ENCODE measurements at regions not wholly inside any gene's neighbourhood (a gene's known extent, or its start where the extent isn't known, plus 50 kb on each side); places are given as distances from the start of the nearest gene placed in this dataset.

GRCh38 chr1:8077120-8077573 is 51.0 kb upstream of the ERRFI1 start (continued):
- TF ChIP-seq, protein P1, sequence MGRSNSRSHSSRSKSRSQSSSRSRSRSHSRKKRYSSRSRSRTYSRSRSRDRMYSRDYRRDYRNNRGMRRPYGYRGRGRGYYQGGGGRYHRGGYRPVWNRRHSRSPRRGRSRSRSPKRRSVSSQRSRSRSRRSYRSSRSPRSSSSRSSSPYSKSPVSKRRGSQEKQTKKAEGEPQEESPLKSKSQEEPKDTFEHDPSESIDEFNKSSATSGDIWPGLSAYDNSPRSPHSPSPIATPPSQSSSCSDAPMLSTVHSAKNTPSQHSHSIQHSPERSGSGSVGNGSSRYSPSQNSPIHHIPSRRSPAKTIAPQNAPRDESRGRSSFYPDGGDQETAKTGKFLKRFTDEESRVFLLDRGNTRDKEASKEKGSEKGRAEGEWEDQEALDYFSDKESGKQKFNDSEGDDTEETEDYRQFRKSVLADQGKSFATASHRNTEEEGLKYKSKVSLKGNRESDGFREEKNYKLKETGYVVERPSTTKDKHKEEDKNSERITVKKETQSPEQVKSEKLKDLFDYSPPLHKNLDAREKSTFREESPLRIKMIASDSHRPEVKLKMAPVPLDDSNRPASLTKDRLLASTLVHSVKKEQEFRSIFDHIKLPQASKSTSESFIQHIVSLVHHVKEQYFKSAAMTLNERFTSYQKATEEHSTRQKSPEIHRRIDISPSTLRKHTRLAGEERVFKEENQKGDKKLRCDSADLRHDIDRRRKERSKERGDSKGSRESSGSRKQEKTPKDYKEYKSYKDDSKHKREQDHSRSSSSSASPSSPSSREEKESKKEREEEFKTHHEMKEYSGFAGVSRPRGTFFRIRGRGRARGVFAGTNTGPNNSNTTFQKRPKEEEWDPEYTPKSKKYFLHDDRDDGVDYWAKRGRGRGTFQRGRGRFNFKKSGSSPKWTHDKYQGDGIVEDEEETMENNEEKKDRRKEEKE (IDR thresholded peaks at IDR 0.05), result no peak
- TF ChIP-seq POLR2AphosphoS5 (IDR thresholded peaks at IDR 0.05; ENCODE audit: low read depth, low read length) (peak; percentile 50; the same call in 1 of the 2 replicates), ARNT2 (CRISPR knock-in tag; IDR thresholded peaks at IDR 0.05; ENCODE audit: low read depth) (0 out of 2 replicates have a peak, but pooled peaks have one; percentile 25), ZNF777 (CRISPR knock-in tag; IDR thresholded peaks at IDR 0.05) (no peak; the same call in 1 of the 2 replicates), KMT2B (CRISPR knock-in tag; IDR thresholded peaks at IDR 0.05) (0 out of 2 replicates have a peak, but pooled peaks have one; percentile 54), ZNF337 (CRISPR knock-in tag; IDR thresholded peaks at IDR 0.05; ENCODE audit: borderline replicate concordance, low read depth) (peak; percentile 83; the same call in 1 of the 2 replicates), MLX (CRISPR knock-in tag; IDR thresholded peaks at IDR 0.05) (0 out of 2 replicates have a peak, but pooled peaks have one; percentile 42), THAP11 (CRISPR knock-in tag; IDR thresholded peaks at IDR 0.05) (0 out of 2 replicates have a peak, but pooled peaks have one; percentile 39), ZNF441 (CRISPR knock-in tag; IDR thresholded peaks at IDR 0.05; ENCODE audit: borderline replicate concordance) (no peak), ZNF281 (CRISPR knock-in tag; IDR thresholded peaks at IDR 0.05; ENCODE audit: borderline replicate concordance) (peak; percentile 39; the same call in 1 of the 2 replicates), ZNF574 (CRISPR knock-in tag; IDR thresholded peaks at IDR 0.05) (peak; percentile 54; the same call in 1 of the 2 replicates), FOXP1 (IDR thresholded peaks at IDR 0.05) (no peak), FOXP1 (CRISPR knock-in tag; IDR thresholded peaks at IDR 0.05) (peak; percentile 71), ZNF746 (CRISPR knock-in tag; IDR thresholded peaks at IDR 0.05) (no peak), ZEB1 (IDR thresholded peaks at IDR 0.05; ENCODE audit: insufficient replicate concordance, low read depth) (no peak), HOXA3 (CRISPR knock-in tag; IDR thresholded peaks at IDR 0.05) (peak; percentile 82), POLR2A (IDR thresholded peaks at IDR 0.05; ENCODE audit: insufficient read depth in 1 of 2, low read depth in 2 of 2, low read length in 2 of 2) (peak; percentile 22 to 55; a peak in 1 of 4 replicates), ZMYM2 (CRISPR knock-in tag; IDR thresholded peaks at IDR 0.05) (0 out of 2 replicates have a peak, but pooled peaks have one; percentile 24), ZNF766 (CRISPR knock-in tag; IDR thresholded peaks at IDR 0.05; ENCODE audit: borderline replicate concordance) (no peak), RCOR2 (CRISPR knock-in tag; IDR thresholded peaks at IDR 0.05) (peak; percentile 68; the same call in 1 of the 2 replicates)
- TF ChIP-seq, protein P2, sequence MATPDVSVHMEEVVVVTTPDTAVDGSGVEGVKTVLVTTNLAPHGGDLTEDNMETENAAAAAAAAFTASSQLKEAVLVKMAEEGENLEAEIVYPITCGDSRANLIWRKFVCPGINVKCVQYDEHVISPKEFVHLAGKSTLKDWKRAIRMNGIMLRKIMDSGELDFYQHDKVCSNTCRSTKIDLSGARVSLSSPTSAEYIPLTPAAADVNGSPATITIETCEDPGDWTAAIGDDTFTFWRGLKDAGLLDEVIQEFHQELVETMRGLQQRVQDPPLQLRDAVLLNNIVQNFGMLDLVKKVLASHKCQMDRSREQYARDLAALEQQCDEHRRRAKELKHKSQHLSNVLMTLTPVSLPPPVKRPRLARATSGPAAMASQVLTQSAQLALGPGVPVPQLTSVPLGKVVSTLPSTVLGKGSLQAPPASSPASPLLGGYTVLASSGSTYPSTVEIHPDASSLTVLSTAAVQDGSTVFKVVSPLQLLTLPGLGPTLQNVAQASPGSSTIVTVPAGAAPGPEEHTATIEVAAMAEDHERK (CRISPR knock-in tag; IDR thresholded peaks at IDR 0.05; ENCODE audit: low read depth), result no peak
